Upper lobe of left lung (tissue), 6 donors: ENCODE measurements at regions not wholly inside any gene's neighbourhood (a gene's known extent, or its start where the extent isn't known, plus 50 kb on each side); places are given as distances from the start of the nearest gene placed in this dataset.

ENCODE experiments used
- ATAC-seq, 2 donors: fragments of 200-7000 bp; cut with Tn5 transposase; one replicate each; pipeline ENCODE4 v1.9.1; 2022; ENCODE audit warnings: mild to moderate bottlenecking in 2 of 2, moderate library complexity in 2 of 2; ENCODE audit not compliant: low FRiP score in 2 of 2
- DNase-seq, 2 donors: peaks; one replicate each; pipeline ENCODE4 v3.0.0-alpha.2; 2019 to 2020
- H3K27ac ChIP-seq, 4 donors: fragments of 200-600 bp; sonication (generic); one replicate each; pipeline ENCODE4 v1.5.1; 2016 to 2019
- H3K27me3 ChIP-seq, 4 donors: fragments of 200-600 bp; sonication (generic); one replicate each; pipeline ENCODE4 v1.5.1; 2017 to 2019
- H3K36me3 ChIP-seq, 4 donors: fragments of 200-600 bp; sonication (generic); one replicate each; pipeline ENCODE4 v1.5.1; 2016 to 2019
- H3K4me1 ChIP-seq, 4 donors: fragments of 200-600 bp; sonication (generic); one replicate each; pipeline ENCODE4 v1.5.1; 2018 to 2019
- H3K4me3 ChIP-seq, 4 donors: fragments of 200-600 bp; sonication (generic); one replicate each; pipeline ENCODE4 v1.5.1; 2017 to 2019; ENCODE audit warnings: mild to moderate bottlenecking in 2 of 4, moderate library complexity in 1 of 4
- H3K9me3 ChIP-seq, 4 donors: fragments of 200-600 bp; sonication (generic); one replicate each; pipeline ENCODE4 v1.5.1; 2018 to 2019
- CTCF ChIP-seq, 6 experiments: fragments of 450-650 bp in 4 of 6; fragments of 200-600 bp in 2 of 6; sonication (generic) in 2 of 6; IDR thresholded peaks; one replicate each; pipeline ENCODE4 v1.5.1; 2016 to 2019; ENCODE audit warnings: antibody characterized with exemption in 6 of 6
- EP300 ChIP-seq, 4 donors: sonication (generic); formaldehyde crosslinking; IDR thresholded peaks; one replicate each; pipeline ENCODE4 v1.5.1; 2017; ENCODE audit warnings: antibody characterized with exemption in 4 of 4, control low read depth in 2 of 4
- POLR2A ChIP-seq, 4 donors: fragments of 450-650 bp; IDR thresholded peaks; one replicate each; pipeline ENCODE4 v1.5.1; 2016 to 2017; ENCODE audit warnings: antibody characterized with exemption in 4 of 4, mild to moderate bottlenecking in 2 of 4
- POLR2AphosphoS5 ChIP-seq, 2 donors: sonication (generic); formaldehyde crosslinking; IDR thresholded peaks; one replicate each; pipeline ENCODE4 v1.5.1; 2017; ENCODE audit warnings: antibody characterized with exemption in 2 of 2
- WGBS, 2 donors: methylation state at CpG; one replicate each; pipeline ENCODE4 v1.1.5; 2017 to 2018; 5-methylcytosine and 5-hydroxymethylcytosine counted together
- donor health status: DM: no; HTN: no; CAD: no; lungs with moderate emphysema.
- donor health status: DM: no; HTN: yes; CAD: no; lungs with severe emphysema.

- no peak for ATAC-seq
- H3K4me3 ChIP-seq: no peak overlapping the region
- H3K27me3 ChIP-seq: no peaks in the 10 kb centered on the region
- DNase-seq: no peak
- H3K9me3 ChIP-seq: no peaks in the 10 kb centered on the region
- no peak for TF ChIP-seq POLR2A (IDR thresholded peaks at IDR 0.05)
- TF ChIP-seq EP300 (IDR thresholded peaks at IDR 0.05): no peak
- TF ChIP-seq POLR2AphosphoS5 (IDR thresholded peaks at IDR 0.05): no peak
- no peaks in the 10 kb centered on the region for H3K4me1 ChIP-seq
- H3K27ac ChIP-seq: no peak overlapping the region
- 85 to 97% methylated on average over 2 of the region's 2 CpGs for WGBS, 2 donors
- no peaks in the 10 kb centered on the region for H3K36me3 ChIP-seq
These were observed 160.6 kb downstream of the CAPZA3 start for GRCh38 chr12:18898470-18898869.

GRCh38 chr12:18899162-18899561 is 161.2 kb downstream of the CAPZA3 start:
- no peak for ATAC-seq
- no peaks in the 10 kb centered on the region for H3K9me3 ChIP-seq
- no peak for DNase-seq
- 85 to 92% methylated on average over 3 of the region's 3 CpGs for WGBS, 2 donors
- no peaks in the 10 kb centered on the region for H3K27me3 ChIP-seq
- H3K4me3 ChIP-seq: no peak overlapping the region
- no peaks in the 10 kb centered on the region for H3K4me1 ChIP-seq
- no peak for TF ChIP-seq POLR2A (IDR thresholded peaks at IDR 0.05)
- TF ChIP-seq POLR2AphosphoS5 (IDR thresholded peaks at IDR 0.05): no peak
- no peak for TF ChIP-seq CTCF (IDR thresholded peaks at IDR 0.05)
- TF ChIP-seq EP300 (IDR thresholded peaks at IDR 0.05): no peak
- no peaks in the 10 kb centered on the region for H3K36me3 ChIP-seq
- H3K27ac ChIP-seq: no peak overlapping the region

- H3K27me3 ChIP-seq: no peaks in the 10 kb centered on the region
These were observed 161.9 kb downstream of the CAPZA3 start for GRCh38 chr12:18899678-18900317.

GRCh38 chr12:18905134-18905533 is 167.2 kb downstream of the CAPZA3 start:
- Histone ChIP-seq H3K27ac (no peak overlapping the region), H3K4me1 (no peaks in the 10 kb centered on the region), H3K36me3 (no peaks in the 10 kb centered on the region), H3K4me3 (no peak overlapping the region), H3K9me3 (no peaks in the 10 kb centered on the region), H3K27me3 (no peaks in the 10 kb centered on the region)
- no peak for TF ChIP-seq POLR2AphosphoS5 (IDR thresholded peaks at IDR 0.05)
- no peak for TF ChIP-seq CTCF (IDR thresholded peaks at IDR 0.05)
- TF ChIP-seq POLR2A (IDR thresholded peaks at IDR 0.05): no peak
- TF ChIP-seq EP300 (IDR thresholded peaks at IDR 0.05): no peak
- 62 to 72% methylated on average over 2 of the region's 2 CpGs for WGBS, 2 donors
- DNase-seq: no peak
- no peak for ATAC-seq

More at GRCh38 chr12:18899678-18900317, 161.9 kb downstream of the CAPZA3 start:
- Histone ChIP-seq H3K9me3 (no peaks in the 10 kb centered on the region), H3K27ac (no peak overlapping the region), H3K4me3 (no peak overlapping the region), H3K36me3 (no peaks in the 10 kb centered on the region), H3K4me1 (no peaks in the 10 kb centered on the region)
- no peak for DNase-seq
- WGBS, 2 donors: 91 to 94% methylated on average over 8 of the region's 8 CpGs
- peak in 1 of 2 donors; percentile 53 for ATAC-seq
- TF ChIP-seq POLR2A (IDR thresholded peaks at IDR 0.05) (no peak), EP300 (IDR thresholded peaks at IDR 0.05) (no peak), POLR2AphosphoS5 (IDR thresholded peaks at IDR 0.05) (no peak)

- 88 to 96% methylated on average over 1 of the region's 1 CpG for WGBS, 2 donors
- peak in 1 of 2 donors; percentile 52 for ATAC-seq
These were observed 168.5 kb downstream of the CAPZA3 start for GRCh38 chr12:18906395-18906794.

More at GRCh38 chr12:18906395-18906794, 168.5 kb downstream of the CAPZA3 start:
- no peak for DNase-seq
- Histone ChIP-seq H3K9me3 (peaks cover 0 to 3% (median 0%) of the 10 kb centered on the region in 4 donors), H3K36me3 (no peaks in the 10 kb centered on the region), H3K27me3 (no peaks in the 10 kb centered on the region), H3K27ac (no peak overlapping the region), H3K4me1 (no peaks in the 10 kb centered on the region), H3K4me3 (no peak overlapping the region)
- TF ChIP-seq CTCF (IDR thresholded peaks at IDR 0.05) (no peak), EP300 (IDR thresholded peaks at IDR 0.05) (no peak), POLR2A (IDR thresholded peaks at IDR 0.05) (no peak), POLR2AphosphoS5 (IDR thresholded peaks at IDR 0.05) (no peak)
